Kidney (tissue), 13 donors: ENCODE measurements at regions not wholly inside any gene's neighbourhood (a gene's known extent, or its start where the extent isn't known, plus 50 kb on each side); places are given as distances from the start of the nearest gene placed in this dataset.

Source experiments
- DNase-seq, 5 donors: peaks; one replicate each; pipeline ENCODE4 v3.0.0-alpha.2; 2013 to 2020
- FAIRE-seq: peaks from 2 replicates; lab custom pipeline; 2012; peaks lifted over from hg19 to GRCh38; lab: Jason Lieb, UNC
- H3K27ac ChIP-seq, 2 donors: one replicate each; pipeline ENCODE4 v1.7.0; 2013; ENCODE audit warnings: low read depth in 2 of 2, low read length in 2 of 2, inconsistent platforms in 1 of 2
- H3K27me3 ChIP-seq: one replicate; pipeline ENCODE4 v1.7.1; 2013; ENCODE audit warnings: low read length, inconsistent platforms; ENCODE audit not compliant: control insufficient read depth, insufficient read depth
- H3K36me3 ChIP-seq, 3 donors: one replicate each; pipeline versions ENCODE4 v1.7.0 to v1.7.1; 2013; ENCODE audit warnings: low read length in 3 of 3, control low read depth in 1 of 3, inconsistent platforms in 1 of 3; ENCODE audit not compliant: insufficient read depth in 3 of 3, control insufficient read depth in 2 of 3
- H3K4me1 ChIP-seq, 3 donors: one replicate each; pipeline versions ENCODE4 v1.7.0 to v1.7.1; 2013; ENCODE audit warnings: low read length in 3 of 3, inconsistent platforms in 1 of 3, low read depth in 1 of 3; ENCODE audit not compliant: control insufficient read depth in 2 of 3, insufficient read depth in 2 of 3
- H3K4me3 ChIP-seq, 3 donors: one replicate each; pipeline versions ENCODE4 v1.7.0 to v1.8.1; 2013; ENCODE audit warnings: low read length in 3 of 3, control low read depth in 1 of 3, inconsistent platforms in 1 of 3
- H3K9ac ChIP-seq, 3 donors: one replicate each; pipeline versions ENCODE4 v1.7.0 to v1.7.1; 2013; ENCODE audit warnings: low read length in 3 of 3, control low read depth in 1 of 3, inconsistent platforms in 1 of 3
- H3K9me3 ChIP-seq, 3 donors: one replicate each; pipeline versions ENCODE4 v1.7.0 to v1.7.1; 2013; ENCODE audit warnings: low read length in 3 of 3, control low read depth in 1 of 3, inconsistent platforms in 1 of 3; ENCODE audit not compliant: control insufficient read depth in 2 of 3, insufficient read depth in 1 of 3
- CTCF ChIP-seq: IDR thresholded peaks from 3 replicates; pipeline ENCODE4 v1.5.1; 2012; ENCODE audit warnings: mild to moderate bottlenecking, moderate library complexity, borderline replicate concordance; ENCODE audit not compliant: insufficient read depth; ENCODE audit errors: extremely low read depth
- intact Hi-C: fragments of 100-400 bp; cut with DNase I; formaldehyde crosslinking; loops from one replicate; pipeline ENCODE4 v1.11.1; 2022
- donor health status: control.
- donor health status: control.
- donor health status: control.
- donor health status: control.
- donor health status: control.
- donor health status: DM: yes; HTN: yes; CAD: no.
- donor health status: Normal renal cell carcinoma (clear cell type).

GRCh38 chr18:34023471-34023870, 201.2 kb downstream of the NOL4 start:
- Histone ChIP-seq H3K27ac (no peak overlapping the region), H3K9ac (no peak overlapping the region), H3K36me3 (no peaks in the 10 kb centered on the region), H3K4me1 (no peaks in the 10 kb centered on the region), H3K27me3 (no peaks in the 10 kb centered on the region), H3K4me3 (no peak overlapping the region), H3K9me3 (no peaks in the 10 kb centered on the region)
- no peak for TF ChIP-seq CTCF
- FAIRE-seq, result no peak
- intact Hi-C loops, result no loop called here
- DNase-seq, result peak in 2 of 5 donors; percentile 10 to 12

GRCh38 chr18:34018336-34018735, 206.4 kb downstream of the NOL4 start:
- H3K36me3 ChIP-seq, result no peaks in the 10 kb centered on the region
- FAIRE-seq, result no peak
- no peaks in the 10 kb centered on the region for H3K4me1 ChIP-seq
- DNase-seq, result no peak
- intact Hi-C loops, result no loop called here
- H3K9me3 ChIP-seq, result no peaks in the 10 kb centered on the region
- H3K4me3 ChIP-seq, result no peak overlapping the region
- no peaks in the 10 kb centered on the region for H3K27me3 ChIP-seq
- no peak overlapping the region for H3K27ac ChIP-seq
- no peak overlapping the region for H3K9ac ChIP-seq
- TF ChIP-seq CTCF, result no peak

- Histone ChIP-seq H3K9me3 (no peaks in the 10 kb centered on the region), H3K27me3 (no peaks in the 10 kb centered on the region), H3K4me3 (no peak overlapping the region), H3K27ac (no peak overlapping the region), H3K4me1 (no peaks in the 10 kb centered on the region), H3K9ac (no peak overlapping the region), H3K36me3 (no peaks in the 10 kb centered on the region)
- intact Hi-C loops, result no loop called here
- DNase-seq (peak in 1 of 5 donors; percentile 3), FAIRE-seq (no peak)
- no peak for TF ChIP-seq CTCF
Measured at GRCh38 chr18:34003687-34004086, 221.0 kb downstream of the NOL4 start.

GRCh38 chr18:34002130-34002529, 222.6 kb downstream of the NOL4 start:
- no peaks in the 10 kb centered on the region for H3K9me3 ChIP-seq
- no peak overlapping the region for H3K9ac ChIP-seq
- H3K4me3 ChIP-seq, result no peak overlapping the region
- DNase-seq (no peak), FAIRE-seq (no peak)
- no peak for TF ChIP-seq CTCF
- H3K27me3 ChIP-seq, result no peaks in the 10 kb centered on the region
- no peak overlapping the region for H3K27ac ChIP-seq
- no peaks in the 10 kb centered on the region for H3K4me1 ChIP-seq
- no peaks in the 10 kb centered on the region for H3K36me3 ChIP-seq
- intact Hi-C loops, result no loop called here
